Stomach (tissue), 4 donors: ENCODE measurements at regions not wholly inside any gene's neighbourhood (a gene's known extent, or its start where the extent isn't known, plus 50 kb on each side); places are given as distances from the start of the nearest gene placed in this dataset.

ENCODE experiments used
- EP300 ChIP-seq: sonication (generic); formaldehyde crosslinking; IDR thresholded peaks from one replicate; pipeline ENCODE4 v1.6.1; 2017; ENCODE audit warnings: antibody characterized with exemption
- POLR2A ChIP-seq, 4 donors: fragments of 450-650 bp; IDR thresholded peaks; one replicate each; pipeline ENCODE4 v1.6.1; 2016; ENCODE audit warnings: antibody characterized with exemption in 4 of 4, control low read depth in 2 of 4, mild to moderate bottlenecking in 1 of 4, moderate library complexity in 1 of 4
- TF ChIP-seq, protein P1 (sequence below), 7 experiments: fragments of 450-650 bp in 4 of 7; fragments of 200-600 bp in 3 of 7; sonication (generic) in 3 of 7; IDR thresholded peaks; one replicate each; pipeline ENCODE4 v1.5.1; 2016 to 2019; ENCODE audit warnings: antibody characterized with exemption in 7 of 7, control low read depth in 2 of 7, mild to moderate bottlenecking in 1 of 7

GRCh38 chr5:61886214-61886613, 419.8 kb upstream of the KIF2A start:
- TF ChIP-seq, protein P1, sequence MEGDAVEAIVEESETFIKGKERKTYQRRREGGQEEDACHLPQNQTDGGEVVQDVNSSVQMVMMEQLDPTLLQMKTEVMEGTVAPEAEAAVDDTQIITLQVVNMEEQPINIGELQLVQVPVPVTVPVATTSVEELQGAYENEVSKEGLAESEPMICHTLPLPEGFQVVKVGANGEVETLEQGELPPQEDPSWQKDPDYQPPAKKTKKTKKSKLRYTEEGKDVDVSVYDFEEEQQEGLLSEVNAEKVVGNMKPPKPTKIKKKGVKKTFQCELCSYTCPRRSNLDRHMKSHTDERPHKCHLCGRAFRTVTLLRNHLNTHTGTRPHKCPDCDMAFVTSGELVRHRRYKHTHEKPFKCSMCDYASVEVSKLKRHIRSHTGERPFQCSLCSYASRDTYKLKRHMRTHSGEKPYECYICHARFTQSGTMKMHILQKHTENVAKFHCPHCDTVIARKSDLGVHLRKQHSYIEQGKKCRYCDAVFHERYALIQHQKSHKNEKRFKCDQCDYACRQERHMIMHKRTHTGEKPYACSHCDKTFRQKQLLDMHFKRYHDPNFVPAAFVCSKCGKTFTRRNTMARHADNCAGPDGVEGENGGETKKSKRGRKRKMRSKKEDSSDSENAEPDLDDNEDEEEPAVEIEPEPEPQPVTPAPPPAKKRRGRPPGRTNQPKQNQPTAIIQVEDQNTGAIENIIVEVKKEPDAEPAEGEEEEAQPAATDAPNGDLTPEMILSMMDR (IDR thresholded peaks at IDR 0.05) = no peak
- TF ChIP-seq EP300 (no peak), POLR2A (IDR thresholded peaks at IDR 0.05) (no peak)
